ENCODE measurements at regions not wholly inside any gene's neighbourhood (a gene's known extent, or its start where the extent isn't known, plus 50 kb on each side); places are given as distances from the start of the nearest gene placed in this dataset.
"Not testable (repeated sequence)": the region's sequence is repeated elsewhere in the genome, so short reads cannot be mapped to it uniquely, and the experiment has no call there.

DNA sequence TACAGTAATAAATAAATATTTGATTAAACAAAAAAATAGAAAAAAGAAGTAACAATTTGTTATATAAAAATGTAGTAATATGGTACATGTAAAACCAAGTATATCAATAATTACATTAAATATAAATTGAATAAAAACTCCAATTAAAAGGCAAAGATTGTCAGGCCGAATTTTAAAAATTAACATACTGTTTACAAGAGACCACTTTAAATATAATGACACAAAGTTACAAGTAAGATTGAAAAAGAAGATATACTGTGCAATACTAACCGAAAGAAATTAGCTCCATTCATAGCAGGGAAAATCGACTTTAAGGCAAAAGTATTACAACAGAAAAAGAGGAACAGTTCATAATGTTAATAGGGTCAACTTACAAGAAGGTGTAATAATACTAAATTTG lies 571.5 kb upstream of the ARID1B start:
- no peaks in the 10 kb centered on the region for H3K27me3 ChIP-seq (ENCODE audit: control insufficient read depth, insufficient read depth, low read length)
- no CpG with 5 or more reads among the region's 3 CpGs for WGBS (ENCODE audit: insufficient coverage)

DNA sequence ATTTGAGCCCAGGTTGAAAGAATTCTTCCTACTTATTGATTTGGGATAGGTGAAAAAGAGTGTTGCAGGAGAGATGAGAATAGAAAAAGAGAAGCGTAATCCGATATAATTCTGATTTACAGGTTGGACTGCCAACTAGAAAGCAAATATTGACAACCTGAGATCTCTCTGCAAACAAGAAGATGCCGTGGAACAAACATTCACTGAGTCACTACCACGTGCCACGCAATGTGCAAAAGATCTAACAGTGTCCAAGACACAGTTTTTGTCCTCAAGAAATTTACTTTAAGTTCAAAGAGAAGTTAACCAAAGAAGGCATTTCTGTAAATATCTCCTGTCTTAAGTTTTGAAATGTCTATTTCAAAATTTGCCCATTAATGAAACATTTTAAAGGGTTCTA lies 578.0 kb upstream of the ARID1B start:
- Histone ChIP-seq H3K36me3 (ENCODE audit: control insufficient read depth, insufficient read depth, low read length) (no peaks in the 10 kb centered on the region), H3K27ac (ENCODE audit: low read depth, low read length) (no peak overlapping the region), H3K4me3 (ENCODE audit: low read depth, low read length) (no peak overlapping the region), H3K4me1 (ENCODE audit: control insufficient read depth, insufficient read depth, low read length) (no peaks in the 10 kb centered on the region), H3K9me3 (ENCODE audit: control insufficient read depth, insufficient read depth, low read length) (no peaks in the 10 kb centered on the region), H3K27me3 (ENCODE audit: control insufficient read depth, insufficient read depth, low read length) (no peaks in the 10 kb centered on the region)
- no peak for DNase-seq (ENCODE audit: low read depth in 4 of 6, low spot score in 6 of 6)
- WGBS (ENCODE audit: insufficient coverage) = 87% methylated on average over 5 of the region's 5 CpGs

More for the DNA sequence above, 571.5 kb upstream of the ARID1B start:
- Histone ChIP-seq H3K27ac (ENCODE audit: low read depth, low read length) (no peak overlapping the region), H3K9me3 (ENCODE audit: control insufficient read depth, insufficient read depth, low read length) (peaks cover 2% of the 10 kb centered on the region), H3K4me1 (ENCODE audit: control insufficient read depth, insufficient read depth, low read length) (no peaks in the 10 kb centered on the region), H3K36me3 (ENCODE audit: control insufficient read depth, insufficient read depth, low read length) (no peaks in the 10 kb centered on the region), H3K4me3 (ENCODE audit: low read depth, low read length) (no peak overlapping the region)
- DNase-seq (ENCODE audit: low read depth in 4 of 6, low spot score in 6 of 6) = no peak

DNA sequence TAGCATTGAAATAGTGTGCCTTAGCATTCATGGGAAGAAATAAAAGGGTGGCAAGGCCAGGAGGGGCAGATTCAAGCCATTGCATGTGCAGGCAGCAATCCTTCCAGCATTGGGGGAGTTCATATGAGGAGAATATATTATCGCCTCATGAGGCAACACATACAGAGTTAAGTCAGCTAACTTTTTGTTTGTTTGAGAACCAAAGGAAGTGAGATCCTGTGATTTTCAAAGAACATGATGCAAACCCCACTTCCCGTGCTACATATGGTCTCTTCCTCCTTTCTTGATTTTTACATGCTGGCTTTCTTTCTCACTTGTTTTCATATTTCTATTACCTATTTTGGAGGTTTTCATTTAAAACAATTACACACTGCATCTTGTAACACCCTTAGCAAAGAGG lies 579.7 kb upstream of the ARID1B start:
- H3K4me1 ChIP-seq (ENCODE audit: control insufficient read depth, insufficient read depth, low read length) = no peaks in the 10 kb centered on the region
- DNase-seq (ENCODE audit: low read depth in 4 of 6, low spot score in 6 of 6) = no peak
- no peaks in the 10 kb centered on the region for H3K27me3 ChIP-seq (ENCODE audit: control insufficient read depth, insufficient read depth, low read length)
- H3K9me3 ChIP-seq (ENCODE audit: control insufficient read depth, insufficient read depth, low read length) = no peaks in the 10 kb centered on the region
- no peak overlapping the region for H3K4me3 ChIP-seq (ENCODE audit: low read depth, low read length)
- no peak overlapping the region for H3K27ac ChIP-seq (ENCODE audit: low read depth, low read length)
- no peaks in the 10 kb centered on the region for H3K36me3 ChIP-seq (ENCODE audit: control insufficient read depth, insufficient read depth, low read length)
- WGBS (ENCODE audit: insufficient coverage) = no CpG with 5 or more reads among the region's 2 CpGs

DNA sequence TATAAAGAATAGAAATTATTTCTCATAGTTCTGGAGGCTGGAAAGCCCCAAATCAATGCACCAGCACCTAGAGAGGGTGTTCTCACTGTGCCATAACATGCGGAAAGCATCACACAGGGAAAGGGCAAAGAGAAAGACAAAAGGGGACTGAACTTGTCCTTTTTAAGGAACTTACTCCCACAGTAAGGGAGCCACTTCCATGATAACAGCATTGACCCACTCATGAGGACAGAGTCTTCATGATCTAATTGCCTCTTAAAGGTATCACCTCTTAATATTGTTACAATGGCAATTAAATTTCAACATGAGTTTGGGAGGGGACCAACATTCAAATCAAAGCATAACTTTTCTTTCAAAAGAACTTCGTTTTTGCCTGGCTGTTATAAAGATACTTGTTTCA lies 582.2 kb upstream of the ARID1B start:
- no peaks in the 10 kb centered on the region for H3K4me1 ChIP-seq (ENCODE audit: control insufficient read depth, insufficient read depth, low read length)
- no CpG with 5 or more reads among the region's 2 CpGs for WGBS (ENCODE audit: insufficient coverage)
- H3K9me3 ChIP-seq (ENCODE audit: control insufficient read depth, insufficient read depth, low read length) = no peaks in the 10 kb centered on the region
- H3K27me3 ChIP-seq (ENCODE audit: control insufficient read depth, insufficient read depth, low read length) = no peaks in the 10 kb centered on the region
- H3K4me3 ChIP-seq (ENCODE audit: low read depth, low read length) = no peak overlapping the region
- no peak overlapping the region for H3K27ac ChIP-seq (ENCODE audit: low read depth, low read length)
- H3K36me3 ChIP-seq (ENCODE audit: control insufficient read depth, insufficient read depth, low read length) = no peaks in the 10 kb centered on the region
- DNase-seq (ENCODE audit: low read depth in 4 of 6, low spot score in 6 of 6) = no peak

DNA sequence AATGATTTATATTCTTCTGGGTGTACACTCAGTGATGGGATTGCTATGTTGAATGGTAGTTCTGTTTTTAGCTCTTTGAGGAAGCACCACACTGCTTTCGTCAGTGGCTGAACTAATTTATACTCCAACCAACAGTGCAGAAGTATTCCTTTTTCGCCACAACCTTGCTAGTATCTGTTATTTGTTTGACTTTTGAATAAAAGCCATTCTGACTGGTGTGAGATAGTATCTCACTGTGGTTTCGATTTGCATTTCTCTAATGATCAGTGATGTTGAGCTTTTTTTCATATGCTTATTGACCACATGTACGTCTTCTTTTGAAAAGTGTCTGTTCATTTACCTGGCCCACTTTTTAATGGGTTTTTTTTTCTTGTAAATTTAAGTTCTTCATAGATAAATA lies 583.8 kb upstream of the ARID1B start:
- Histone ChIP-seq H3K27ac (ENCODE audit: low read depth, low read length) (no peak overlapping the region), H3K9me3 (ENCODE audit: control insufficient read depth, insufficient read depth, low read length) (no peaks in the 10 kb centered on the region), H3K4me3 (ENCODE audit: low read depth, low read length) (no peak overlapping the region), H3K4me1 (ENCODE audit: control insufficient read depth, insufficient read depth, low read length) (no peaks in the 10 kb centered on the region), H3K27me3 (ENCODE audit: control insufficient read depth, insufficient read depth, low read length) (no peaks in the 10 kb centered on the region), H3K36me3 (ENCODE audit: control insufficient read depth, insufficient read depth, low read length) (no peaks in the 10 kb centered on the region)
- no peak for DNase-seq (ENCODE audit: low read depth in 4 of 6, low spot score in 6 of 6)
- WGBS (ENCODE audit: insufficient coverage) = no CpG with 5 or more reads among the region's 4 CpGs

DNA sequence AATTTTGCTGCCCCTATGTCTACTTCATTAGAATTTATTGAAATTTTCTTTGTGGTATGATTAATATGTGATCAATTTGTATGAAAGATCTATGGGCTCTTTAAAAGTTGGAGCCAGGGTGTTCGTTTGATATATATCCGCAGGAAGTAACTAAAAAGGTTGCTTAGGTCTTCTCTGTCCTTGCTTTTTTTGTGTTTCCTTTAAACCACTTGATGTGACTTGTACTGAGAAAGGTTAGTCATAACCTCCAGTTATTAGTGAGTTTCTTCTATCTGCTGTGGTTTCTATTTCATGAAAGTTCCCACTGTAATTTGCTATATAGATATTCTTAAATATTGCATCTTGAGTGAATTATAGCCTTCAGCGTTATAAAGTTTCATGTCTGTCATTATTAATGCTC lies 585.3 kb upstream of the ARID1B start:
- Histone ChIP-seq H3K27ac (ENCODE audit: low read depth, low read length) (no peak overlapping the region), H3K4me1 (ENCODE audit: control insufficient read depth, insufficient read depth, low read length) (no peaks in the 10 kb centered on the region), H3K36me3 (ENCODE audit: control insufficient read depth, insufficient read depth, low read length) (no peaks in the 10 kb centered on the region), H3K27me3 (ENCODE audit: control insufficient read depth, insufficient read depth, low read length) (no peaks in the 10 kb centered on the region), H3K9me3 (ENCODE audit: control insufficient read depth, insufficient read depth, low read length) (no peaks in the 10 kb centered on the region), H3K4me3 (ENCODE audit: low read depth, low read length) (no peak overlapping the region)
- 100% methylated on average over 2 of the region's 3 CpGs for WGBS (ENCODE audit: insufficient coverage)
- DNase-seq (ENCODE audit: low read depth in 4 of 6, low spot score in 6 of 6) = no peak

DNA sequence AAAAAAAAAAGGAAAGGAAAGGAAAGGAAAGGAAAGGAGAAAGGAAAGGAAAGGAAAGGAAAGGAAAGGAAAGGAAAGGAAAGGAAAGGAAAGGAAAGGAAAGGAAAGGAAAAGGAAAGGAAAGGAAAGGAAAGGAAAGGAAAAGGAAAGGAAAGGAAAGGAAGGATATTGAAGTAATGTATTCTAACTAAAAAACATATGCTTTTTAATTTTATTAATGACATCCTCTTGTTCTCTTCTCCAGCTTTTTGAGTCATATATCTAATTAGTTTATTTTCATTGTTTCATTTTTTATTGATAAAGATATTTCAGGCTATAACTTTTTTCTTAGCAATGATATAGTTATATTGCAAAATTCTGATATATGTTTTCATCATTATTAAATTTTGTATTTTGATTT lies 585.8 kb upstream of the ARID1B start:
- DNase-seq (ENCODE audit: low read depth in 4 of 6, low spot score in 6 of 6); H3K27me3 ChIP-seq (ENCODE audit: control insufficient read depth, insufficient read depth, low read length); H3K9me3 ChIP-seq (ENCODE audit: control insufficient read depth, insufficient read depth, low read length); H3K36me3 ChIP-seq (ENCODE audit: control insufficient read depth, insufficient read depth, low read length); H3K27ac ChIP-seq (ENCODE audit: low read depth, low read length); H3K4me3 ChIP-seq (ENCODE audit: low read depth, low read length); H3K4me1 ChIP-seq (ENCODE audit: control insufficient read depth, insufficient read depth, low read length): not testable (repeated sequence)

DNA sequence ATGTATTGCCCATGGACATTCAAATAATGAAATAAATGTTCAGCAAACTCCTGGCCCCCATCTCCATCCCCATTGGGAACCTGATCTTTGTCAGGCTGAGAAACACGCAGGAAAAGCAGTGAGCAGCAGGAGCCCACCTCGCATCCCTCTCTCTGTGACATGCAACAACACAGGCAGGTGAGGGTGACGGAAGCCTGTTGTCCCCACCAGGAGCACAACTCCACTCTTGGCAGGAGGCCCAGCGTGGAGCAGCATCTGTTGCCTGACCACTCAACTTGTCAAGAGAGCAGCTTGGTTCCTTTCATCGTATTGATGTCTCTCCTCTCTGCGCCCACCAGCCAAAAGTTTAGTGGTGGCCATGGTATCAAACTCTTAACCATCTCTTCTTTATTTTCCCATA lies 586.9 kb upstream of the ARID1B start:
- Histone ChIP-seq H3K27me3 (ENCODE audit: control insufficient read depth, insufficient read depth, low read length) (no peaks in the 10 kb centered on the region), H3K27ac (ENCODE audit: low read depth, low read length) (no peak overlapping the region), H3K9me3 (ENCODE audit: control insufficient read depth, insufficient read depth, low read length) (no peaks in the 10 kb centered on the region), H3K36me3 (ENCODE audit: control insufficient read depth, insufficient read depth, low read length) (no peaks in the 10 kb centered on the region), H3K4me1 (ENCODE audit: control insufficient read depth, insufficient read depth, low read length) (no peaks in the 10 kb centered on the region), H3K4me3 (ENCODE audit: low read depth, low read length) (no peak overlapping the region)
- WGBS (ENCODE audit: insufficient coverage) = 92% methylated on average over 3 of the region's 6 CpGs
- no peak for DNase-seq (ENCODE audit: low read depth in 4 of 6, low spot score in 6 of 6)

DNA sequence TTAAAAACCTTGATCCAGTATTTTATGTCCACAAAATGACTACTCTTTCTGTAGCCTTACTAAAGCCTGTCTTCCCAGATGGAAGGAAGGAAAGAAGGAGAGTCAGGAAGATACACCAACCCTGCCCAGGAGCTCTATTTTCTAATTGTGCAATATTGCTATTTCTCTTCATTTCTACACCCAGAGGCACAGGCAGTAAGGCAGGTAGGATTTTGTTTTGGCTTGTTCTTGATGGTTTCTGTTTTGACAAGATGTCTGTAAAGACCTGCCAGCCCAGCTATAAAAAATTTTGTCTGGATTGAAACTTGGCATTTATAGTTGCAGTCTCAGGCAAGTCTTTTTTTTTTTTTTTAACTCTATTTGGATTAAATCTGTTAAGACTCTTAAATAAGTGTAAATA lies 587.5 kb upstream of the ARID1B start:
- Histone ChIP-seq H3K27me3 (ENCODE audit: control insufficient read depth, insufficient read depth, low read length) (no peaks in the 10 kb centered on the region), H3K4me1 (ENCODE audit: control insufficient read depth, insufficient read depth, low read length) (no peaks in the 10 kb centered on the region), H3K36me3 (ENCODE audit: control insufficient read depth, insufficient read depth, low read length) (no peaks in the 10 kb centered on the region), H3K4me3 (ENCODE audit: low read depth, low read length) (no peak overlapping the region), H3K9me3 (ENCODE audit: control insufficient read depth, insufficient read depth, low read length) (no peaks in the 10 kb centered on the region), H3K27ac (ENCODE audit: low read depth, low read length) (no peak overlapping the region)
- no peak for DNase-seq (ENCODE audit: low read depth in 4 of 6, low spot score in 6 of 6)

DNA sequence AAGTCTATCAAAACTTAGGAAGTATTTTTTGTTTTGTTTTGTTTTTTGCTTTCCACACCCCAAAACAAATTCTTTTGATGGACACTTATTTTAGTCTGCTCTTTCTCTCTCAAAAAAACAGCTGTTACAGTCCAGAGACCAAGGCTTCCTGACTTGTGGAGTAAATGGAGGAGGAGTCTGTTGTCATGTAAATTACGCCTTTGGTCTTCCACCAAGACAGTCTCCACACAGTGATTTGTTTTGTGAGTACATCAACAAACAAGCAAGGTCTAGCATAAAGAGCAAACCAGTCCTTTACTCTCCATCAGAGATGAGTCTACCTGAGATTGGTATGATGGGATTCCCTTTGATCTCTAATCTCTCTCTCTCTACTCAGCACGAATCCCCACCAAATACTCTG lies 588.0 kb upstream of the ARID1B start:
- DNase-seq (ENCODE audit: low read depth in 4 of 6, low spot score in 6 of 6) = no peak
- Histone ChIP-seq H3K27ac (ENCODE audit: low read depth, low read length) (no peak overlapping the region), H3K27me3 (ENCODE audit: control insufficient read depth, insufficient read depth, low read length) (no peaks in the 10 kb centered on the region), H3K4me1 (ENCODE audit: control insufficient read depth, insufficient read depth, low read length) (no peaks in the 10 kb centered on the region), H3K4me3 (ENCODE audit: low read depth, low read length) (no peak overlapping the region), H3K36me3 (ENCODE audit: control insufficient read depth, insufficient read depth, low read length) (no peaks in the 10 kb centered on the region), H3K9me3 (ENCODE audit: control insufficient read depth, insufficient read depth, low read length) (no peaks in the 10 kb centered on the region)
- WGBS (ENCODE audit: insufficient coverage) = no CpG with 5 or more reads among the region's 2 CpGs

DNA sequence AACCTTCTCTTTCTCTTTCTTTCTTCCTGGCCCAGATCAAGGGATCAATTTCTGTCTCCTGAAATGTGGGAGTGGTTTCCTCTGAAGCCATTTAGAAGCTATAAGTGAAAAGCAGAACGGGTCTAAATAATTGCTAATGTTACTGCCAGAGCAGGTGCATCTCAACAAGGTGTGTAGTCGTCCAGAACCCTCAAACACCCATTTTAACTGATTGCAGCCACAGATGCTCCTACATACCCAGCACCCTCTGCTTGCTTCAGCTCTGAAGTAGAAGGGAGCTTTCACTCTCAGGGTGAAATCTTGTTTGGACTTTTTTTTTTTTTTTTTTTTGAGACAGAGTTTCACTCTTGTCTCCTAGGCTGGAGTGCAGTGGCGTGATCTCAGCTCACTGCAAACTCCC lies 592.1 kb upstream of the ARID1B start:
- Histone ChIP-seq H3K27ac (ENCODE audit: low read depth, low read length) (no peak overlapping the region), H3K4me1 (ENCODE audit: control insufficient read depth, insufficient read depth, low read length) (no peaks in the 10 kb centered on the region), H3K27me3 (ENCODE audit: control insufficient read depth, insufficient read depth, low read length) (no peaks in the 10 kb centered on the region), H3K36me3 (ENCODE audit: control insufficient read depth, insufficient read depth, low read length) (no peaks in the 10 kb centered on the region), H3K4me3 (ENCODE audit: low read depth, low read length) (no peak overlapping the region), H3K9me3 (ENCODE audit: control insufficient read depth, insufficient read depth, low read length) (no peaks in the 10 kb centered on the region)
- DNase-seq (ENCODE audit: low read depth in 4 of 6, low spot score in 6 of 6) = no peak
- WGBS (ENCODE audit: insufficient coverage) = no CpG with 5 or more reads among the region's 3 CpGs
